IMR-90 (cell line): ENCODE measurements at regions not wholly inside any gene's neighbourhood (a gene's known extent, or its start where the extent isn't known, plus 50 kb on each side); places are given as distances from the start of the nearest gene placed in this dataset.

Experiments
- ATAC-seq: fragments of 200-7000 bp; cut with Tn5 transposase; 2 replicates; pipeline ENCODE4 v1.9.1; 2020; ENCODE audit warnings: low read depth, mild to moderate bottlenecking, moderate library complexity
- BruUV-seq: library from RNA; stranded (reverse); fragments of 400-500 nt; replicated peaks from 2 replicates; lab custom pipeline; 2021; lab: Mats Ljungman, UMichigan
- CTCF ChIA-PET: fragments of 300-600 bp; formaldehyde crosslinking; extraction: SDS; loops from one replicate; lab custom pipeline; 2021; ENCODE audit warnings: antibody characterized with exemption; lab: Yijun Ruan, JAX
- POLR2A ChIA-PET: fragments of 300-600 bp; sonication (Branson Sonifier 250); formaldehyde crosslinking; loops from one replicate; lab custom pipeline; 2022; ENCODE audit warnings: antibody characterized with exemption; ENCODE audit not compliant: unreplicated experiment; lab: Charles Lee
- DNase-seq: peaks from one replicate; pipeline ENCODE4 v3.0.0; 2013
- H2AFZ ChIP-seq: replicated peaks from 2 replicates; pipeline ENCODE3; 2013; ENCODE audit warnings: low read length, mild to moderate bottlenecking; ENCODE audit not compliant: poor library complexity
- H2AK5ac ChIP-seq: 2 replicates; pipeline ENCODE4 v1.6.1; 2013; ENCODE audit warnings: low read depth, low read length, inconsistent platforms
- H2AK9ac ChIP-seq: replicated peaks from 2 replicates; pipeline ENCODE3; 2013; ENCODE audit warnings: mild to moderate bottlenecking, low read depth, low read length, moderate library complexity; ENCODE audit not compliant: poor library complexity
- H2BK120ac ChIP-seq: 2 replicates; pipeline ENCODE4 v1.6.1; 2013; ENCODE audit warnings: low read depth, low read length, inconsistent platforms
- H2BK15ac ChIP-seq: 3 replicates; pipeline ENCODE4 v1.6.1; 2013; ENCODE audit warnings: low read depth, low read length, inconsistent platforms
- H2BK20ac ChIP-seq: 2 replicates; pipeline ENCODE4 v1.6.1; 2013; ENCODE audit warnings: low read depth, mild to moderate bottlenecking, inconsistent platforms, low read length, moderate library complexity
- H2BK5ac ChIP-seq: 2 replicates; pipeline ENCODE4 v1.6.1; 2013; ENCODE audit warnings: mild to moderate bottlenecking, low read depth, low read length, inconsistent platforms; ENCODE audit not compliant: poor library complexity, severe bottlenecking
- H3K14ac ChIP-seq: replicated peaks from 2 replicates; pipeline ENCODE4 v1.6.1; 2013; ENCODE audit warnings: low read depth, low read length, inconsistent platforms
- H3K18ac ChIP-seq: 2 replicates; pipeline ENCODE4 v1.6.1; 2013; ENCODE audit warnings: low read depth, low read length, control low read depth
- H3K23ac ChIP-seq: 2 replicates; pipeline ENCODE4 v1.6.1; 2013; ENCODE audit warnings: low read depth, low read length, inconsistent platforms
- H3K27ac ChIP-seq: 2 replicates; pipeline ENCODE4 v1.5.1; 2013; ENCODE audit warnings: mild to moderate bottlenecking, control low read depth, low read length; ENCODE audit not compliant: insufficient read depth
- H3K27me3 ChIP-seq: 2 replicates; pipeline ENCODE4 v1.6.1; 2013; ENCODE audit warnings: low read length; ENCODE audit not compliant: control insufficient read depth, insufficient read depth
- H3K36me3 ChIP-seq: 2 replicates; pipeline ENCODE4 v1.6.1; 2013; ENCODE audit warnings: low read length, mixed read lengths; ENCODE audit not compliant: control insufficient read depth, insufficient read depth
- H3K4ac ChIP-seq: 2 replicates; pipeline ENCODE4 v1.6.1; 2013; ENCODE audit warnings: low read depth, low read length, inconsistent platforms
- H3K4me1 ChIP-seq: 2 replicates; pipeline ENCODE4 v1.6.1; 2013; ENCODE audit warnings: low read length, mixed read lengths; ENCODE audit not compliant: control insufficient read depth, insufficient read depth
- H3K4me2 ChIP-seq: 2 replicates; pipeline ENCODE4 v1.6.1; 2013; ENCODE audit warnings: low read depth, mild to moderate bottlenecking, control low read depth, low read length, moderate library complexity
- H3K4me3 ChIP-seq: 2 replicates; pipeline ENCODE4 v1.5.1; 2013; ENCODE audit warnings: low read depth, mild to moderate bottlenecking, control low read depth, low read length, moderate library complexity; ENCODE audit not compliant: insufficient read depth
- H3K56ac ChIP-seq: 2 replicates; pipeline ENCODE4 v1.6.1; 2013; ENCODE audit warnings: low read length, inconsistent platforms; ENCODE audit not compliant: insufficient read depth; ENCODE audit errors: extremely low read depth
- H3K79me1 ChIP-seq, 2 experiments: 2 replicates each; pipeline ENCODE4 v1.6.1; 2013; ENCODE audit warnings: low read length in 2 of 2, inconsistent platforms in 1 of 2, low read depth in 1 of 2
- H3K9ac ChIP-seq: 2 replicates; pipeline ENCODE4 v1.6.1; 2013; ENCODE audit warnings: low read depth, low read length, control low read depth
- H3K9me1 ChIP-seq: 2 replicates; pipeline ENCODE4 v1.6.1; 2013; ENCODE audit warnings: low read length, inconsistent platforms; ENCODE audit not compliant: insufficient read depth
- H3K9me3 ChIP-seq: 2 replicates; pipeline ENCODE4 v1.6.1; 2013; ENCODE audit warnings: low read length; ENCODE audit not compliant: control insufficient read depth, insufficient read depth
- H4K20me1 ChIP-seq: 2 replicates; pipeline ENCODE4 v1.6.1; 2013; ENCODE audit warnings: low read length, inconsistent platforms; ENCODE audit not compliant: insufficient read depth
- H4K5ac ChIP-seq: 2 replicates; pipeline ENCODE4 v1.6.1; 2013; ENCODE audit warnings: mild to moderate bottlenecking, low read depth, low read length, control low read depth
- H4K8ac ChIP-seq, 2 experiments: 2 replicates each; pipeline ENCODE4 v1.6.1; 2013; ENCODE audit warnings: low read depth in 2 of 2, low read length in 2 of 2, control low read depth in 1 of 2, inconsistent platforms in 1 of 2
- H4K91ac ChIP-seq: 2 replicates; pipeline ENCODE4 v1.6.1; 2013; ENCODE audit warnings: low read depth, low read length, inconsistent platforms; ENCODE audit not compliant: insufficient read depth
- BHLHE40 ChIP-seq: fragments of 150-350 bp; IDR thresholded peaks from 2 replicates; pipeline ENCODE4 v1.6.1; 2016; ENCODE audit warnings: mild to moderate bottlenecking, low read depth, low read length
- CEBPB ChIP-seq: IDR thresholded peaks from 2 replicates; pipeline ENCODE4 v1.6.1; 2012; ENCODE audit warnings: low read depth, low read length, improper control_type of control experiment
- CHD1 ChIP-seq: IDR thresholded peaks from 2 replicates; pipeline ENCODE4 v1.6.1; 2012; ENCODE audit warnings: low read depth, low read length, improper control_type of control experiment
- CTCF ChIP-seq: conservative IDR thresholded peaks from 2 replicates; pipeline ENCODE4 v1.5.1; 2012; ENCODE audit warnings: mild to moderate bottlenecking, low read depth, low read length, improper control_type of control experiment
- ELK1 ChIP-seq: fragments of 150-350 bp; IDR thresholded peaks from 2 replicates; pipeline ENCODE4 v1.6.1; 2016; ENCODE audit warnings: low read depth, mild to moderate bottlenecking, low read length, moderate library complexity, borderline replicate concordance
- FOS ChIP-seq: fragments of 150-350 bp; IDR thresholded peaks from 2 replicates; pipeline ENCODE4 v1.6.1; 2016; ENCODE audit warnings: low read depth, low read length
- MAFK ChIP-seq: IDR thresholded peaks from 2 replicates; pipeline ENCODE4 v1.6.1; 2012; ENCODE audit warnings: low read depth, low read length, improper control_type of control experiment
- MAZ ChIP-seq: IDR thresholded peaks from 2 replicates; pipeline ENCODE4 v1.6.1; 2012; ENCODE audit warnings: low read depth, mild to moderate bottlenecking, low read length, improper control_type of control experiment, moderate library complexity, borderline replicate concordance
- MXI1 ChIP-seq: IDR thresholded peaks from 2 replicates; pipeline ENCODE4 v1.6.1; 2012; ENCODE audit warnings: low read depth, mild to moderate bottlenecking, low read length, moderate library complexity, borderline replicate concordance
- NFE2L2 ChIP-seq: fragments of 150-350 bp; IDR thresholded peaks from 2 replicates; pipeline ENCODE4 v1.6.1; 2016; ENCODE audit warnings: low read depth, mild to moderate bottlenecking, low read length
- POLR2A ChIP-seq: IDR thresholded peaks from 2 replicates; pipeline ENCODE4 v1.6.1; 2012; ENCODE audit warnings: mild to moderate bottlenecking, low read depth, low read length
- RAD21 ChIP-seq: IDR thresholded peaks from 2 replicates; pipeline ENCODE4 v1.6.1; 2012; ENCODE audit warnings: low read length, improper control_type of control experiment
- RCOR1 ChIP-seq: IDR thresholded peaks from 2 replicates; pipeline ENCODE4 v1.6.1; 2012; ENCODE audit warnings: mild to moderate bottlenecking, low read length, improper control_type of control experiment; ENCODE audit not compliant: insufficient replicate concordance
- RFX5 ChIP-seq: IDR thresholded peaks from 2 replicates; pipeline ENCODE4 v1.8.0; 2012; ENCODE audit warnings: low read depth, mild to moderate bottlenecking, low read length, moderate library complexity
- SMC3 ChIP-seq: fragments of 150-350 bp; IDR thresholded peaks from 2 replicates; pipeline ENCODE4 v1.6.1; 2016; ENCODE audit warnings: low read depth, mild to moderate bottlenecking, antibody characterized with exemption, low read length, moderate library complexity
- USF2 ChIP-seq: fragments of 150-350 bp; IDR thresholded peaks from 2 replicates; pipeline ENCODE4 v1.6.1; 2017; ENCODE audit warnings: mild to moderate bottlenecking, antibody characterized with exemption, low read length, low read depth
- WGBS, 2 experiments: methylation state at CpG; one replicate each; pipeline versions ENCODE4 v1.1.5 to v1.1.7; 2013; ENCODE audit warnings: missing lambda C conversion rate in 2 of 2; ENCODE audit not compliant: insufficient read length in 1 of 2; ENCODE audit errors: extremely low coverage in 2 of 2; 5-methylcytosine and 5-hydroxymethylcytosine counted together
- dilution Hi-C: fragments of 300-500 bp; cut with HindIII; formaldehyde crosslinking; loops from one replicate; pipeline ENCODE4 v1.14.3; 2018; ENCODE audit warnings: low sequenced_read_pairs; ENCODE audit not compliant: unreplicated experiment
- in situ Hi-C: fragments of 300-500 bp; cut with MboI; formaldehyde crosslinking; loops from 3 replicates; pipeline ENCODE4 v1.14.3; 2019; ENCODE audit warnings: low sequenced_read_pairs, inconsistent platforms, mixed read lengths
- intact Hi-C: fragments of 100-400 bp; cut with micrococcal nuclease; formaldehyde crosslinking; loops from 2 replicates; pipeline ENCODE4 v1.10.0; 2022

- no peak overlapping the region for H2AK5ac ChIP-seq
- ATAC-seq (no peak; the same call in none of the 2 replicates), DNase-seq (peak; percentile 57)
- no peak overlapping the region for H2AK9ac ChIP-seq
- H2BK120ac ChIP-seq, result no peak overlapping the region
- H3K27me3 ChIP-seq, result no peaks in the 10 kb centered on the region
- no peaks in the 10 kb centered on the region for H3K9me1 ChIP-seq
- no peak overlapping the region for H3K56ac ChIP-seq
- no peak overlapping the region for H3K4me2 ChIP-seq
- no TSS peak for BruUV-seq
- H3K14ac ChIP-seq, result no peak overlapping the region
- no peak overlapping the region for H2BK5ac ChIP-seq
- H3K4me3 ChIP-seq, result no peak overlapping the region
- H3K4me1 ChIP-seq, result no peaks in the 10 kb centered on the region
- H3K4ac ChIP-seq, result no peak overlapping the region
- no peaks in the 10 kb centered on the region for H4K20me1 ChIP-seq
- dilution Hi-C loops, result no loop called here
- H4K5ac ChIP-seq, result no peak overlapping the region
- H3K9ac ChIP-seq, result no peak overlapping the region
- H3K9me3 ChIP-seq, result no peaks in the 10 kb centered on the region
- H3K18ac ChIP-seq, result no peak overlapping the region
- no peak overlapping the region for H2BK15ac ChIP-seq
- no peak overlapping the region for H2AFZ ChIP-seq
- no peak overlapping the region for H3K23ac ChIP-seq
- no peaks in the 10 kb centered on the region for H3K36me3 ChIP-seq
- TF ChIP-seq NFE2L2 (no peak), CTCF (no peak), MAFK (no peak), RFX5 (no peak), MXI1 (no peak), SMC3 (no peak), CEBPB (no peak), FOS (no peak), MAZ (no peak), ELK1 (no peak), POLR2A (no peak), BHLHE40 (no peak), USF2 (no peak), RCOR1 (no peak), CHD1 (no peak), RAD21 (no peak)
- WGBS, 2 experiments, result no CpG with 5 or more reads among the region's 4 CpGs
- H2BK20ac ChIP-seq, result no peak overlapping the region
- intact Hi-C loops, result no loop called here
- no peak overlapping the region for H4K91ac ChIP-seq
- CTCF ChIA-PET, result no interaction called here
- no peak overlapping the region for H3K27ac ChIP-seq
- H3K79me1 ChIP-seq, result no peaks in the 10 kb centered on the region
- in situ Hi-C loops, result no loop called here
- H4K8ac ChIP-seq, result no peak overlapping the region
- POLR2A ChIA-PET, result no interaction called here
These were observed 208.4 kb downstream of the PLOD2 start for GRCh38 chr3:145952536-145952935.
